Left lung (tissue), 4 donors: ENCODE measurements at regions not wholly inside any gene's neighbourhood (a gene's known extent, or its start where the extent isn't known, plus 50 kb on each side); places are given as distances from the start of the nearest gene placed in this dataset.

Source experiments
- ATAC-seq: fragments of 200-7000 bp; cut with Tn5 transposase; one replicate; pipeline ENCODE4 v1.9.1; 2020; ENCODE audit warnings: moderate library complexity
- DNase-seq, 4 donors: peaks; one replicate each; pipeline ENCODE4 v3.0.0-alpha.2; 2013 to 2020
- H3K27ac ChIP-seq, 2 donors: fragments of 200-600 bp; sonication (generic) in 1 of 2; one replicate each; pipeline versions ENCODE4 v1.5.0 to v1.8.0; 2020 to 2021
- H3K27me3 ChIP-seq, 2 donors: fragments of 200-600 bp; sonication (generic) in 1 of 2; one replicate each; pipeline versions ENCODE4 v1.5.0 to v1.8.0; 2020 to 2021
- H3K36me3 ChIP-seq, 2 donors: fragments of 200-600 bp; sonication (generic) in 1 of 2; one replicate each; pipeline versions ENCODE4 v1.5.0 to v1.8.0; 2020 to 2021
- H3K4me1 ChIP-seq, 2 donors: fragments of 200-600 bp; one replicate each; pipeline ENCODE4 v1.8.0; 2021
- H3K4me3 ChIP-seq, 2 donors: fragments of 200-600 bp; sonication (generic) in 1 of 2; one replicate each; pipeline versions ENCODE4 v1.5.0 to v1.8.0; 2020 to 2021; ENCODE audit warnings: mild to moderate bottlenecking in 1 of 2
- H3K9me3 ChIP-seq, 2 donors: fragments of 200-600 bp; sonication (generic) in 1 of 2; one replicate each; pipeline versions ENCODE4 v1.5.0 to v1.8.0; 2020 to 2021
- intact Hi-C, 2 donors: fragments of 100-400 bp; cut with DNase I; formaldehyde crosslinking; loops; one replicate each; pipeline versions ENCODE4 v1.11.2 to v1.14.2; 2022
- TF ChIP-seq, protein P1 (sequence below), 2 donors: fragments of 200-600 bp; sonication (generic) in 1 of 2; IDR thresholded peaks; one replicate each; pipeline versions ENCODE4 v1.5.0 to v1.8.0; 2021; ENCODE audit warnings: antibody characterized with exemption in 2 of 2
- donor health status: DM: no; HTN: yes; CAD: no.
- donor health status: DM: no; HTN: no; CAD: no.

DNA sequence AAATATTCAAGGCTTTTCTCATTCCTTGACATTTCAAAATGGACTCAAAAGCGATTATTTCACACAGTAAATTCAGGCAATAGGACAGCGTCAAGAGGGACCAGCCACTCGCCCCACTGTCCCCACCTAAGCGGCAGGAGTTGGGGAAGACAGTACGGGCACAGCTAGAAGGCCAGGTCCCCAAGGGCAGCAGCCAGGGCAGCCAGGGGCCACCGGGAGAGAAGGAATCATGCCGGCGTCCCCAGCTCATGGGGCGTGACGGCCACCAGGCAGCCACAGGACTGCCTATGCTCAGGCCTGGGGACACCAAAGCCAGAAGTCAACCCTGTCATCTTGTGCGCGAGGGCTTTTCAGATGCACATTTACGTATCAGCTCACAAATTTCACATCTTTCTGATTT lies 225.7 kb upstream of the PPP2R2D start:
- Histone ChIP-seq H3K4me1 (no peaks in the 10 kb centered on the region), H3K4me3 (no peak overlapping the region), H3K27me3 (peaks cover 0 to 18% of the 10 kb centered on the region in 2 donors), H3K27ac (no peak overlapping the region), H3K36me3 (no peaks in the 10 kb centered on the region), H3K9me3 (peaks cover 0 to 13% of the 10 kb centered on the region in 2 donors)
- intact Hi-C loops = no loop called here
- no peak for ATAC-seq
- TF ChIP-seq, protein P1, sequence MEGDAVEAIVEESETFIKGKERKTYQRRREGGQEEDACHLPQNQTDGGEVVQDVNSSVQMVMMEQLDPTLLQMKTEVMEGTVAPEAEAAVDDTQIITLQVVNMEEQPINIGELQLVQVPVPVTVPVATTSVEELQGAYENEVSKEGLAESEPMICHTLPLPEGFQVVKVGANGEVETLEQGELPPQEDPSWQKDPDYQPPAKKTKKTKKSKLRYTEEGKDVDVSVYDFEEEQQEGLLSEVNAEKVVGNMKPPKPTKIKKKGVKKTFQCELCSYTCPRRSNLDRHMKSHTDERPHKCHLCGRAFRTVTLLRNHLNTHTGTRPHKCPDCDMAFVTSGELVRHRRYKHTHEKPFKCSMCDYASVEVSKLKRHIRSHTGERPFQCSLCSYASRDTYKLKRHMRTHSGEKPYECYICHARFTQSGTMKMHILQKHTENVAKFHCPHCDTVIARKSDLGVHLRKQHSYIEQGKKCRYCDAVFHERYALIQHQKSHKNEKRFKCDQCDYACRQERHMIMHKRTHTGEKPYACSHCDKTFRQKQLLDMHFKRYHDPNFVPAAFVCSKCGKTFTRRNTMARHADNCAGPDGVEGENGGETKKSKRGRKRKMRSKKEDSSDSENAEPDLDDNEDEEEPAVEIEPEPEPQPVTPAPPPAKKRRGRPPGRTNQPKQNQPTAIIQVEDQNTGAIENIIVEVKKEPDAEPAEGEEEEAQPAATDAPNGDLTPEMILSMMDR (IDR thresholded peaks at IDR 0.05) = no peak
- peak in 1 of 4 donors; percentile 49 for DNase-seq

DNA sequence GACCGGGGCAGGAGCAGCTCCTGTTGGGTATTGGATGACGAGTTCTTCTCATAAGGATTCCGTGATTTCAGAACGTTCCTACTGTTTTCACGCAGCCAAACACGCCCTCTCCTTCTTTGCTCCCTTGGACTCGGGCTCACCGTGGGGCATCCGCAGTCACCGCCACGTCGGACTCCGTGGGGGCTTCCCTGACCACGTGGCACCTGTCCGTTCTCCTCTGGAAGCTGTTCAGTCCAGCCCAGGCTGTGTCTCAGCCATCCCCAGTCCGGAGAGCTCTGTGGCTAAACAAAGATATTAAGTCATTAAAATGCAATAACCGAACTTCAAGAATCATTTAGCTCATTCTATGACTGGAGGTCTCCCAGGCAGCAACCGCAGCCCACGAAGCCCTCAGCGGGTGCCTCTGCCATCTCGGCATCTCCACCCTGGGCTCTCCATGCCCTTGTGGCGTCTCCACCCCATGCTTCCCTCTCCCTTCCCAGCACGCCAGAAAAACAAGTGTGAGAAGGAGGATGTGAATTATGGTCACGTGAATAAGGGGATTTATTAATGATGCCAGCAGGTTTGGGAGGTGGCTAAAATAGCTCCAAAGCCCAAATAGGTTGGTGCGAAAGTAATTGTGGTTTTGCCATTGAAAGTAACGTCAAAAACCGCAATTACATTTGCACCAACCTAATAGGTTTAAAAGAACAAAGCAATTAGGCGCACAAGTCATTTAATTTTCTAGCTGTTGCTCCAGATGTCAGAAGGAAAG lies 224.6 kb upstream of the PPP2R2D start:
- Histone ChIP-seq H3K4me3 (no peak overlapping the region), H3K4me1 (no peaks in the 10 kb centered on the region), H3K27me3 (peaks cover 0 to 23% of the 10 kb centered on the region in 2 donors), H3K27ac (no peak overlapping the region), H3K9me3 (peaks cover 0 to 13% of the 10 kb centered on the region in 2 donors), H3K36me3 (no peaks in the 10 kb centered on the region)
- DNase-seq (peak in 1 of 4 donors; percentile 49), ATAC-seq (no peak)
- intact Hi-C loops = no loop called here
- TF ChIP-seq, protein P1 (IDR thresholded peaks at IDR 0.05) = no peak

DNA sequence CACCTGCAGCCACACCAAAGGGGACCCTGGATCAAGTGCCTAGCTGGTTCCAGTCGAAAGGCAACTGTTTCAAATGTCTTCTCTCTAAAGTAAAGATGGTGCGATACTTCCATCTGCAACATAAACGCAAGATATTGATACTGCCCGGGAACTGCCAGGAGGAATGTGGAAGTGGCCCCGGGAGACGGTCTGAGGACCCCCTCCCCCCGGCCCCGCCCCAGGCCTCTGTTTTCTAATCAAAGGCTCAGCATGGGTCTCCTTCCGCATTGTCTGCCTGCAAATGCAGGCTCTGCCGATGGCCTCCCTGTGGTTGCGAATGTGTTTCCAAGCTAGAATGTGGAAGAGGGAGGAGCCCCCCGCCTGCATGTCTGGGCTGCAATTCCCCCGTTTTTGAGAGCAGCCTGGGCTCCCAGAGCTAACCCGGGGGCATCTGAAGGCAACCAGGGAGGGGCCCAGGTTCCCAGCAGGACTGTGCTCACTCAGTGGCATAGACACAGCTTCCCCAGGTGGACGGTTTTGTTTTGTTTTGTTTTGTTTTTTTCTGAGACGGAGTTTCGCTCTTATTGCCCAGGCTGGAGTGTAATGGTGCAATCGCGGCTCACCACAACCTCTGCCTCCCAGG lies 223.9 kb upstream of the PPP2R2D start:
- no peaks in the 10 kb centered on the region for H3K4me1 ChIP-seq
- H3K4me3 ChIP-seq = no peak overlapping the region
- no peaks in the 10 kb centered on the region for H3K36me3 ChIP-seq
- TF ChIP-seq, protein P1 (IDR thresholded peaks at IDR 0.05) = no peak
- ATAC-seq = no peak
- intact Hi-C loops = no loop called here
- DNase-seq = peak in 1 of 4 donors; percentile 24
- peaks cover 0 to 10% of the 10 kb centered on the region in 2 donors for H3K9me3 ChIP-seq
- no peak overlapping the region for H3K27ac ChIP-seq
- H3K27me3 ChIP-seq = peaks cover 0 to 23% of the 10 kb centered on the region in 2 donors

DNA sequence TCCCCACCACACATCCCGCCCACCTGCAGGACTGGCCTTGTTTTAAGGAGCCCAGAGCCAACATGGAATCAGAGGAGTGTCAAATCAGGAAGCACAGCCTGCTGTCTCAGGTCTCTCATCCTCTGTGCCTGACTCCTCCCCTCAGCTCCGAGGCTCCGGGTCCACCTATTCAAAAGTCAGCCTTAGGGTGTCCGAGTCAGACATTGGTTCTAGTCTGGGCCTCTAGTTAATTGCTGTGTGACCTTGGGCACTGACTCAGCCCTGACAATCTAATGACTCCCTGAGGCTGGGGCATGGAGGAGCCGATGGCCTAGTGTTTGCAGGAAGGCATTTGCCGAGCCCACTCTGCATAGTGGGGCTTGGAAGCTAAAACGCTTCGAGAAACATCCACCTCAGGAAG lies 223.1 kb upstream of the PPP2R2D start:
- no peaks in the 10 kb centered on the region for H3K36me3 ChIP-seq
- H3K27ac ChIP-seq = no peak overlapping the region
- ATAC-seq (no peak), DNase-seq (peak in 1 of 4 donors; percentile 24)
- intact Hi-C loops = no loop called here
- H3K9me3 ChIP-seq = peaks cover 0 to 3% of the 10 kb centered on the region in 2 donors
- TF ChIP-seq, protein P1 (IDR thresholded peaks at IDR 0.05) = no peak
- H3K4me1 ChIP-seq = no peaks in the 10 kb centered on the region
- peaks cover 0 to 23% of the 10 kb centered on the region in 2 donors for H3K27me3 ChIP-seq
- H3K4me3 ChIP-seq = no peak overlapping the region

DNA sequence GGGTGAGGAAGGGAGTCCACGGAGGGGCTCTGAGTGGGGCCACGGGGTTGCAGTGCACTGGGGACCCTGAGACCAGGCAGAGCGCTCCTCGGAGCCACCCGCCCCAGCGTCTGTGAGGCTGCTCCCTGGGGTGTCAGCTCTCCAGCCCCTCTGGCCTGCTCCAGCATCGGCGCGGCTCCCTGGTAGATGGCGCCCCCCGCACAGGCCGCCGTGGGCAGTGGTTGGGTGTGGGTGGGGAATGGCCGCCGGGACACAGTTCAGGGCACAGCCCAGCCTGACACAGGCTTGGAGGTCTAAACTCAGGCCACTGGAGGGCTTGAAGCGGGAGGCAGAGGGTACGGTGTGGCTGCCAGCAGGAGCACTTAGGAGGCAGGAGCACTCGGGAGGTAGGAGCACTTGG lies 222.6 kb upstream of the PPP2R2D start:
- H3K27ac ChIP-seq = no peak overlapping the region
- H3K4me1 ChIP-seq = no peaks in the 10 kb centered on the region
- ATAC-seq = no peak
- intact Hi-C loops = no loop called here
- no peaks in the 10 kb centered on the region for H3K9me3 ChIP-seq
- DNase-seq = peak in 1 of 4 donors; percentile 65
- no peak overlapping the region for H3K4me3 ChIP-seq
- no peaks in the 10 kb centered on the region for H3K36me3 ChIP-seq
- TF ChIP-seq, protein P1 (IDR thresholded peaks at IDR 0.05) = no peak
- peaks cover 0 to 23% of the 10 kb centered on the region in 2 donors for H3K27me3 ChIP-seq
